Mucosa of descending colon (tissue), 3 donors: ENCODE measurements at regions not wholly inside any gene's neighbourhood (a gene's known extent, or its start where the extent isn't known, plus 50 kb on each side); places are given as distances from the start of the nearest gene placed in this dataset.

ENCODE experiments used
- ATAC-seq: fragments of 200-7000 bp; cut with Tn5 transposase; one replicate; pipeline ENCODE4 v1.9.1; 2020; ENCODE audit warnings: mild to moderate bottlenecking, moderate library complexity
- DNase-seq, 3 donors: peaks; one replicate each; pipeline ENCODE4 v3.0.0-alpha.2; 2020
- H3K36me3 ChIP-seq: fragments of 200-600 bp; one replicate; pipeline ENCODE4 v1.8.0; 2021; ENCODE audit warnings: low read depth, mild to moderate bottlenecking
- H3K4me1 ChIP-seq: fragments of 200-600 bp; one replicate; pipeline ENCODE4 v1.8.0; 2021; ENCODE audit warnings: low read depth, mild to moderate bottlenecking
- H3K4me3 ChIP-seq: fragments of 200-600 bp; one replicate; pipeline ENCODE4 v1.8.0; 2021; ENCODE audit warnings: mild to moderate bottlenecking
- H3K9me3 ChIP-seq: fragments of 200-600 bp; one replicate; pipeline ENCODE4 v1.8.0; 2021; ENCODE audit warnings: mild to moderate bottlenecking
- intact Hi-C, 2 donors: fragments of 100-400 bp; cut with DNase I in 1 of 2; cut with micrococcal nuclease in 1 of 2; formaldehyde crosslinking; loops; one replicate each; pipeline versions ENCODE4 v1.11.0 to v1.11.1; 2022; cut with DNase I, micrococcal nuclease
- TF ChIP-seq, protein P1 (sequence below): fragments of 200-600 bp; IDR thresholded peaks from one replicate; pipeline ENCODE4 v1.8.0; 2022; ENCODE audit warnings: antibody characterized with exemption, mild to moderate bottlenecking
- donor health status: DM: no; HTN: no; CAD: no; lungs with moderate emphysema.
- donor health status: DM: no; HTN: no; CAD: no.
- donor health status: DM: no; HTN: yes; CAD: no.

- intact Hi-C loops, result no loop called here
- no peaks in the 10 kb centered on the region for H3K36me3 ChIP-seq
- no peak for DNase-seq
- TF ChIP-seq, protein P1, sequence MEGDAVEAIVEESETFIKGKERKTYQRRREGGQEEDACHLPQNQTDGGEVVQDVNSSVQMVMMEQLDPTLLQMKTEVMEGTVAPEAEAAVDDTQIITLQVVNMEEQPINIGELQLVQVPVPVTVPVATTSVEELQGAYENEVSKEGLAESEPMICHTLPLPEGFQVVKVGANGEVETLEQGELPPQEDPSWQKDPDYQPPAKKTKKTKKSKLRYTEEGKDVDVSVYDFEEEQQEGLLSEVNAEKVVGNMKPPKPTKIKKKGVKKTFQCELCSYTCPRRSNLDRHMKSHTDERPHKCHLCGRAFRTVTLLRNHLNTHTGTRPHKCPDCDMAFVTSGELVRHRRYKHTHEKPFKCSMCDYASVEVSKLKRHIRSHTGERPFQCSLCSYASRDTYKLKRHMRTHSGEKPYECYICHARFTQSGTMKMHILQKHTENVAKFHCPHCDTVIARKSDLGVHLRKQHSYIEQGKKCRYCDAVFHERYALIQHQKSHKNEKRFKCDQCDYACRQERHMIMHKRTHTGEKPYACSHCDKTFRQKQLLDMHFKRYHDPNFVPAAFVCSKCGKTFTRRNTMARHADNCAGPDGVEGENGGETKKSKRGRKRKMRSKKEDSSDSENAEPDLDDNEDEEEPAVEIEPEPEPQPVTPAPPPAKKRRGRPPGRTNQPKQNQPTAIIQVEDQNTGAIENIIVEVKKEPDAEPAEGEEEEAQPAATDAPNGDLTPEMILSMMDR, result no peak
- ATAC-seq, result no peak
- no peaks in the 10 kb centered on the region for H3K4me1 ChIP-seq
- no peaks in the 10 kb centered on the region for H3K9me3 ChIP-seq
- H3K4me3 ChIP-seq, result no peak overlapping the region
These were observed 111.1 kb upstream of the SLC66A3 start for GRCh38 chr2:11044201-11044600.

- intact Hi-C loops, result no loop called here
- H3K4me3 ChIP-seq, result no peak overlapping the region
- no peaks in the 10 kb centered on the region for H3K9me3 ChIP-seq
- ATAC-seq (no peak), DNase-seq (no peak)
- H3K36me3 ChIP-seq, result no peaks in the 10 kb centered on the region
- TF ChIP-seq, protein P1, result no peak
- no peaks in the 10 kb centered on the region for H3K4me1 ChIP-seq
These were observed 110.0 kb upstream of the SLC66A3 start for GRCh38 chr2:11045294-11045693.

DNA sequence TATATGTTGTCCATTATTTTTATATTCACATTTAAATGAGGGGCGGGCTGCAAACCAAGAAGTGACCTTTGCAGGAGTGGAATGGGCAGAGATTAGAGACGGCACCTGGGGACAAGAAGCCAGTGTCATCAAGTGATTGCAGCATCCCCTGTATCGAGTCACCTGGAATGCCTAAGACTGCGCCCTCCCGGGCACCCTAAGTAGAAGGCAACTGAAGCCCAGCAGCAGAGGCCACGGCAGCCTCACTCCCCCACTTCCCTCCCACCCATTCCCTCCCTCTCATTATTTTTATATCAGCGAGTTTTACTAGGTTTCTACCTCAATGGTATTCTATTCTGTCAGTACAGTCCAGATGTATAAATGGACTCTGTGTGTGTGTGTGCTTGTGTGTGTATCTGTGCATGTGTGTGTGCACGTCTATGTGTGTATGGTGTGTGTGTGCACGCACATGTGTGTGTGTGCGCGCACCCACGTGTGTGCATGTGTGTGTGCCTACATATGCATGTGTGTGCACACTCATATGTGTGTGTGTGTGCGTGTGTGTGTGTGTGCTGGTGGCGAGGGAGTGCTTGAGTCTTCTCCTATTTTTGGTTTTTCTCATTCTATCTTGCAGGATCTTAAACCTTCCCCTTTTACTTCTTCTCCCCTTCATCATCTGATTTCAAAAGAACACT is 106.8 kb upstream of the SLC66A3 start:
- no peaks in the 10 kb centered on the region for H3K36me3 ChIP-seq
- no peaks in the 10 kb centered on the region for H3K9me3 ChIP-seq
- no peak overlapping the region for H3K4me3 ChIP-seq
- DNase-seq (no peak), ATAC-seq (no peak)
- no peaks in the 10 kb centered on the region for H3K4me1 ChIP-seq
- TF ChIP-seq, protein P1, result no peak
- intact Hi-C loops, result no loop called here

DNA sequence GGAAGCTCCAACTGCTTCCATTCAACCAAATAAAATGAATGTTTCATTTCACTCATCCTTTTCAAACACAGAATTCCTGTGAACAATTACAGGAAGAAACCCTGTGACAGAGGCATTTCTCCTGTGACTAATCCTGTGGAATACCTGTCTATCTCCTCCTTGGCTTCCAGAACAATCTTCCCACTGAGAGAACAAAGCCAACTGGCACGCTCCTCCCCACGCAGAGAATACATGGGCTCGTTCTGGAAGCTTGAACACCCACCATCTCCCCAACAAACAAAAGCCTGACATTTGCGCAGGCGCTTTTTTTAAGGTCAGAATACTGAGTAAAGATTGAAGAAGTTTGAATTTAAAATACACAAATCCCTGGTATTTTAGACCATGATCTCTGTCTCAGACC is 104.7 kb upstream of the SLC66A3 start:
- TF ChIP-seq, protein P1, result no peak
- intact Hi-C loops, result no loop called here
- H3K4me1 ChIP-seq, result no peaks in the 10 kb centered on the region

DNA sequence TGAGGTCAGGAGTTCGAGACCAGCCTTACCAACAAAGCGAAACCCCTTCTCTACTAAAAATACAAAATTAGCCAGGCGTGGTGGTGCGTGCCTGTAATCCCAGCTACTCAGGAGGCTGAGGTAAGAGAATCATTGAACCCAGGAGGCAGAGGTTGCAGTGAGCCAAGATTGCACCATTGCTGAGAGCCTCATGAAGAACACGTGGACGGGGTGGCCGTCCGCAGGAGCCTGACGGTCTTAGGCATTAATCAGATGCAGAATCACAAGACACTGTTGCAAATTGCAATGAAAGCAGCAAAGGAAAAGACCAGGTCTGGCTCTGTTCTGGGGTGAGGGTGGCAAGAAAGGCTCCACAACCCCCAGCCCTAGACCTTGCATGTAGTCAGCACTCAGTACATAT is 104.0 kb upstream of the SLC66A3 start:
- Histone ChIP-seq H3K4me1 (no peaks in the 10 kb centered on the region), H3K9me3 (no peaks in the 10 kb centered on the region), H3K4me3 (no peak overlapping the region), H3K36me3 (no peaks in the 10 kb centered on the region)
- TF ChIP-seq, protein P1, result no peak
- intact Hi-C loops, result no loop called here
- ATAC-seq, result no peak
- DNase-seq, result no peak

More for the DNA sequence above, 104.7 kb upstream of the SLC66A3 start:
- Histone ChIP-seq H3K4me3 (no peak overlapping the region), H3K9me3 (no peaks in the 10 kb centered on the region), H3K36me3 (no peaks in the 10 kb centered on the region)
- DNase-seq (no peak), ATAC-seq (no peak)

- H3K9me3 ChIP-seq, result no peaks in the 10 kb centered on the region
- H3K36me3 ChIP-seq, result no peaks in the 10 kb centered on the region
- H3K4me3 ChIP-seq, result no peak overlapping the region
- no peak for ATAC-seq
- DNase-seq, result no peak
- intact Hi-C loops, result no loop called here
- H3K4me1 ChIP-seq, result no peaks in the 10 kb centered on the region
- TF ChIP-seq, protein P1, result no peak
These were observed 101.7 kb upstream of the SLC66A3 start for GRCh38 chr2:11053546-11053945.
